ENCODE measurements at regions not wholly inside any gene's neighbourhood (a gene's known extent, or its start where the extent isn't known, plus 50 kb on each side); places are given as distances from the start of the nearest gene placed in this dataset.

DNA sequence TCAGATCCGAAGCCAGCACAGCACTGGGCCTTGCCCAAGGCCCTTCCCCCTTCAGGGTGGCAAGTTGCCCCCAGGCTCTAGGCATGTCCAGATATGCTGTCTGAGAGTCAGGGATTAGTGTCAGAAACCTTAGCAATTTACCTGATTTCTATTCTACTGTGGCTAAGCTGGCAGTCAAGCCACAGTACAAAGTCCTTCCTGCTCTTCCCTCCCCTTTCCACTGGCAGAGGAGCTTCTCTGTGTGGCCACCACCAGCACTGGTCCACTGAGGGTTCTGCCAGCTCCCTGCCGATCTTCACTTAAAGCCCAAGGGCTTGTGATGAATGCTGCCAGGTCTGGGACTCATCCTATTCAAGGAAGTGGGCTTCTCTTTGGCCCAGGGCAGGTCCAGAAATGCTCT, 324.5 kb upstream of the RPS6KA3 start:
- TF ChIP-seq, protein P1, sequence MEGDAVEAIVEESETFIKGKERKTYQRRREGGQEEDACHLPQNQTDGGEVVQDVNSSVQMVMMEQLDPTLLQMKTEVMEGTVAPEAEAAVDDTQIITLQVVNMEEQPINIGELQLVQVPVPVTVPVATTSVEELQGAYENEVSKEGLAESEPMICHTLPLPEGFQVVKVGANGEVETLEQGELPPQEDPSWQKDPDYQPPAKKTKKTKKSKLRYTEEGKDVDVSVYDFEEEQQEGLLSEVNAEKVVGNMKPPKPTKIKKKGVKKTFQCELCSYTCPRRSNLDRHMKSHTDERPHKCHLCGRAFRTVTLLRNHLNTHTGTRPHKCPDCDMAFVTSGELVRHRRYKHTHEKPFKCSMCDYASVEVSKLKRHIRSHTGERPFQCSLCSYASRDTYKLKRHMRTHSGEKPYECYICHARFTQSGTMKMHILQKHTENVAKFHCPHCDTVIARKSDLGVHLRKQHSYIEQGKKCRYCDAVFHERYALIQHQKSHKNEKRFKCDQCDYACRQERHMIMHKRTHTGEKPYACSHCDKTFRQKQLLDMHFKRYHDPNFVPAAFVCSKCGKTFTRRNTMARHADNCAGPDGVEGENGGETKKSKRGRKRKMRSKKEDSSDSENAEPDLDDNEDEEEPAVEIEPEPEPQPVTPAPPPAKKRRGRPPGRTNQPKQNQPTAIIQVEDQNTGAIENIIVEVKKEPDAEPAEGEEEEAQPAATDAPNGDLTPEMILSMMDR (IDR thresholded peaks at IDR 0.05; ENCODE audit: poor library complexity), result no peak
- no peak for TF ChIP-seq EZH2 (IDR thresholded peaks at IDR 0.05; ENCODE audit: borderline replicate concordance)
- TF ChIP-seq EZH2phosphoT487 (IDR thresholded peaks at IDR 0.05; ENCODE audit: low read depth, severe bottlenecking, unreplicated experiment), result no peak

All from hepatocyte (in vitro differentiated cells).